IPS-20b (cell line): ENCODE measurements at regions not wholly inside any gene's neighbourhood (a gene's known extent, or its start where the extent isn't known, plus 50 kb on each side); places are given as distances from the start of the nearest gene placed in this dataset.

ENCODE experiments used
- H3K27ac ChIP-seq: one replicate; pipeline ENCODE4 v1.5.1; 2013; ENCODE audit warnings: low read length
- H3K27me3 ChIP-seq: 2 replicates; pipeline ENCODE4 v1.6.1; 2013; ENCODE audit warnings: mild to moderate bottlenecking, low read length, inconsistent platforms; ENCODE audit not compliant: insufficient read depth
- H3K36me3 ChIP-seq: 2 replicates; pipeline ENCODE4 v1.6.1; 2013; ENCODE audit warnings: low read depth, mild to moderate bottlenecking, inconsistent platforms, low read length, moderate library complexity; ENCODE audit not compliant: insufficient read depth
- H3K4me1 ChIP-seq: 2 replicates; pipeline ENCODE4 v1.6.1; 2013; ENCODE audit warnings: mild to moderate bottlenecking, control low read depth, inconsistent platforms, low read length, moderate library complexity; ENCODE audit not compliant: insufficient read depth
- H3K4me3 ChIP-seq: 2 replicates; pipeline ENCODE4 v1.5.1; 2013; ENCODE audit warnings: mild to moderate bottlenecking, low read length, inconsistent platforms
- H3K9ac ChIP-seq: 2 replicates; pipeline ENCODE4 v1.6.1; 2013; ENCODE audit warnings: low read depth, mild to moderate bottlenecking, inconsistent platforms, low read length, moderate library complexity
- H3K9me3 ChIP-seq: 2 replicates; pipeline ENCODE4 v1.6.1; 2013; ENCODE audit warnings: mild to moderate bottlenecking, low read depth, low read length, inconsistent platforms; ENCODE audit not compliant: insufficient read depth

DNA sequence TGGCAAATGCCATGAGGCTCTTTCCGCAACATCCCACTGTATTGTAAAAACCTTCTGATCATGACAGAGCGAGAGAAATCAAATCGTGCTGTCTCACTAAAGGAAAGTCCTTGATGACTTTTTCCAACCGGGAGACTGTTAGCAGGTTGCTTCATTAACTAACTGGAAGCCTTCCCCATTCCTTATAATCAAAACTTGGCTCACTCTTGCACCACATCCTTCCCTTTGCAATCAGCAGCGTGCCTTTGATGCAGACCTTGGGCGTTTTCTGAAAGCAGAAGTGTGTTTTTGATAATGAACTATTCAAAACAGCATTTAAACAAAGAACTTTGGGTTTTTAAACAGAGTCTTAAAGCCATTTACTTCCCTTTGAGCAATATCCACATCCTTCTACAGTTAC is 96.2 kb upstream of the CNR1 start:
- H3K9me3 ChIP-seq, result no peaks in the 10 kb centered on the region
- H3K36me3 ChIP-seq, result no peaks in the 10 kb centered on the region
- H3K27ac ChIP-seq, result no peak overlapping the region
- H3K9ac ChIP-seq, result no peak overlapping the region
- no peaks in the 10 kb centered on the region for H3K4me1 ChIP-seq
- H3K27me3 ChIP-seq, result no peaks in the 10 kb centered on the region
- no peak overlapping the region for H3K4me3 ChIP-seq

DNA sequence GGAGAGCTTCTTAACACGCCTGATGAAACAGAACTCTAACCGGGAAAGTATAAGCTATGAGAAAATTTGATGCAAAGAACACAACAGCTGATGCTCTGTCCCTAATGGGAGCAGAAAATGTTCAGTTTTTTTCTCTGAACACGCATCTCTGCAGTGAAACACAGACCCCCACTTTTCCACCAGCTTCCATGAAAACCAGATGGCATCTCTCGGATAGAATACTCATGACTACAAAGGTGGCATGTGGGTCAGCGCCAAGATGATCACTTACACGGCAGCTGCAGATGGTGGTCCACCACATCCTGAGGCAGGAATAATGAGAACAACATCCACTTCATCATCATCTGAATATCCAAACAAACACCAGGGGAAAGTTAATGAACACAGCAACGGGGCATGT is 85.2 kb upstream of the CNR1 start:
- Histone ChIP-seq H3K4me1 (no peaks in the 10 kb centered on the region), H3K9me3 (no peaks in the 10 kb centered on the region), H3K36me3 (no peaks in the 10 kb centered on the region), H3K27ac (no peak overlapping the region), H3K27me3 (no peaks in the 10 kb centered on the region), H3K4me3 (no peak overlapping the region), H3K9ac (no peak overlapping the region)

DNA sequence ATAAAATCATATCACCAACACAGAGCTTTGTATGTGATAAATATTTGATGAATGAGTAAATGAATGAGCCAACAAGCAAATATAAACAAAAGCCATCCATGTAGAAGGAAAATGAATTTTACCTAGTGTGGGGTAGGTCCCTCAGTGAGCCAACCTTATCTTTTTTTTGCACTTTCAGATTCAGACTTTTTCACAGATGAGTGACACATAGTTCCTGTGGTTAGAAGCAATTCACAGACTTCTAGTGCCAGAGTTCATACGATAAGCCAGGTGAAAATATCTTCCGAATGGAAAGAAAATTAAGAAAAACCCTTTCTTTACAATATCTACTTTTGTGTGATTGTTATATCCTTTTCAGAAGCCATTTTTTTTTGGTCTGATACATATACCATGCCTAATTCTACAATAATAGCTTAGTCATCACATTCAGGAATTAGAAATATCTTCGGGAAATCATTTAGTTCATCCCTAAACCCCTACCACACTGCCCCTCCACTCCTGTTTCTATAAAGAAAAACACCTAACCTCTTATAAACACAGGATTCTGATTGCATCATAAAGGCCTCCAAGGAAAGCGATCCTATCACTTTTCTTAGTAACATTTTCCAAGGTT is 82.7 kb upstream of the CNR1 start:
- H3K9ac ChIP-seq, result no peak overlapping the region
- no peak overlapping the region for H3K4me3 ChIP-seq
- no peak overlapping the region for H3K27ac ChIP-seq
- H3K27me3 ChIP-seq, result no peaks in the 10 kb centered on the region
- no peaks in the 10 kb centered on the region for H3K36me3 ChIP-seq
- H3K4me1 ChIP-seq, result no peaks in the 10 kb centered on the region
- H3K9me3 ChIP-seq, result no peaks in the 10 kb centered on the region

DNA sequence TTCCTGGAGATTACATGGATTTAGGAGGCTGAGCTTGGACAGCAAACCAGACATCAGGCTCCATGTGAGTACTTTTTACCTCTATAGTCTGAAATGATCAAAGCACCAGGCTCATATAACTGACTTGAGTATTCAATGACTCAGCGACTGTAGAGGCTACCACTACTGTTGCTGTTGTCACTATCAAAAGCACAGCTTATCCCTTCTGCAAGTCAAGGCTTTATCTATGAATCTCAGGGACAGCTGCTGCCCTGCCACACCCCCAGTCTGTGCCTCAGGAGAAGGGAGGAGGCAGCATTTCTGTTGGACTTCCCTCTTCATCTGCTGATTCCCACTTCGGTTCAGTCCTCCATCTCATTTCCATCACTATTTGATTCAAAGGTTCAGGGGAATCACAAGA is 80.5 kb upstream of the CNR1 start:
- no peak overlapping the region for H3K9ac ChIP-seq
- no peaks in the 10 kb centered on the region for H3K36me3 ChIP-seq
- no peaks in the 10 kb centered on the region; the same call in 1 of the 2 replicates for H3K9me3 ChIP-seq
- no peaks in the 10 kb centered on the region for H3K27me3 ChIP-seq
- H3K27ac ChIP-seq, result no peak overlapping the region
- no peaks in the 10 kb centered on the region for H3K4me1 ChIP-seq
- H3K4me3 ChIP-seq, result no peak overlapping the region

DNA sequence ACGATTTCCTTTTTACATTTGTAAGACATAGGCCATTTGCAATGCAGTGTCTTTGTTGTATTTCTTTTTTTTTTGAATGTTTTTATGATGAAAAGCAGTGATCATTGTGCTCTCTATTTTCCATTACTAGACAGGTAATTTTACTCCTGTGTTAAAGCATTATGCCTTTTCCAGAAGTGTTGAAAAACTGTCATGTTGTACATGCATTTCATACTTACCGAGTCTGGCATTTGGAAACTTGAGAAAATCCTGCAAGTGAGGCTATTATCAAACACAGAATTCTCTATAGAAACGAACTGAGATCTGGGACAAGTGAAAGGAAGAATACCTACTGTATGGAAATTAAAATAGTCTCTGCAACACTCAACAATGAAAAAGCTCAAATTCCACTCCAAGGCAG is 78.6 kb upstream of the CNR1 start:
- Histone ChIP-seq H3K27ac (no peak overlapping the region), H3K9ac (no peak overlapping the region), H3K36me3 (no peaks in the 10 kb centered on the region), H3K9me3 (no peaks in the 10 kb centered on the region; the same call in 1 of the 2 replicates), H3K27me3 (no peaks in the 10 kb centered on the region), H3K4me1 (no peaks in the 10 kb centered on the region), H3K4me3 (no peak overlapping the region)

DNA sequence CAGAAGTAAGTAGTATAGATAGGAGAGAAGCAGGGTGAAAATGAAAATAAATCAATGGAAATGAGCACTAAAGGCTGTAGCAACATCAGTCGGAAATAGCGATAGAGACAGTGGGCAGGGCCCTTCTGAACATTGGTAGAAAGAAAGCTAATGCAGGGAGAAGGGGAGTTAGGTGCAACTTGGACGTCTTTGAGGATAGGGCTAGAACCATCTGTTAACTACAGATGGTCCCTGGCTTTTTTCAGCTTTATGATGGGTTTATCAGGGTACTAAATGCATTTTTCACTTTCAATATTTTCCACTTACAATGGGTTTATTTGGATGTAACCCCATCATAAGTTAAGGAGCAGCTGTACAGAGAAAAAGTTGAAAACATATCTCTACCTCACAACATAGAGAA is 72.8 kb upstream of the CNR1 start:
- no peak overlapping the region for H3K9ac ChIP-seq
- H3K4me3 ChIP-seq, result no peak overlapping the region
- no peaks in the 10 kb centered on the region for H3K36me3 ChIP-seq
- no peak overlapping the region for H3K27ac ChIP-seq
- no peaks in the 10 kb centered on the region for H3K4me1 ChIP-seq
- no peaks in the 10 kb centered on the region; the same call in 1 of the 2 replicates for H3K9me3 ChIP-seq
- H3K27me3 ChIP-seq, result no peaks in the 10 kb centered on the region

DNA sequence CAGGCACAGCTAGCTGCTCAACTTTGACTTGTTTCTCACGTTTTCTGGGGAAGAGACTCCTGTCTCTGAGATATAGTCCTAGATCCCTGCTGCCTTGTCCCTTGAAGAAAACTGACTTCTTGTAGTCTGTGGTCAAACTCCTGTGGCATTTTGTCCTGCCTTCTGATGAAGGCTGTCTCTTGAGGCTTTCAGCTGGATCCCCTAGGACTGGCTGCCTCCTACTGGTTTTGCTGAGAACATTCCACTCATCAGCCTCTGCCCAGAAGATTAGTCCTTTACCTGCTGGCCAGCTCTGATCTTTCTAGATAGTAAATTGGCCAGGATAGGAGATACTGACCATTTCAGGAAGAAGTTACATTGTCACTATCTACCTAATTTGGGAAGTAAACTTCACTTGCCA is 71.9 kb upstream of the CNR1 start:
- no peak overlapping the region for H3K4me3 ChIP-seq

DNA sequence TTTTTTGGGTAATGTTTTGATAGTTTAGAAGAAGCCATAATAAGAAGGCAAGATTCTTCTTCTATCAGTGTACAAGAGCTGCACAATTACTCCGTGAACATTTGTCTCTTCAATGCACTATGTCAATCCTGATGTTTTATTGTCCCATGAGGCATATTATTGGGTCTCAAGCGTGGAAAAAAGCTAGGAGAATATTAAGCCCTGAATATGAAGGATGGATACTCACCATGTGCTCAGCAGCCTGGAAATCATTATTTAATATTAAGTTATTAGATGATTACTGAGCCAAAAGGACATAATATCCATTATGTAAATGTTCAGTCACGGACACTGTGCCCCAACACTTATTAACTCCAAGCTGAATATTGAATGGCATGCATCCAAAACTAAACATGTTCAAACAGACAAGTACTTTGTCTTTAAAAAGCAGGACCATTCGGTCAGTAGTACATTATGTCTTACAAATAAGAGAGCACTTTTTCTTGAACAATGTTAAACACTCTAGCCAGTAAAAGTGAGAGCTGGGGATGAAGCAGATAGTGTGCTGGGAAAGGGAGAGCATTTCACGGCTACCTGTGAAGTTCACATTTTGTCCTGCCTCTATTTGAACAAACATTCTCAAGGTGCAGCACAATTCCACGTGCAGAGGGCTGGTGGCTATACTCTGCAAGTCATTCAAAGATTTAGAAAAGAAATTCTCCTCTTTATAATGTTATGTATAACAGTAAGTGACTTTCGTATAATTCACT is 70.6 kb upstream of the CNR1 start:
- Histone ChIP-seq H3K9ac (no peak overlapping the region), H3K4me3 (no peak overlapping the region), H3K27me3 (no peaks in the 10 kb centered on the region), H3K9me3 (peaks cover 8% of the 10 kb centered on the region; the same call in 1 of the 2 replicates), H3K36me3 (no peaks in the 10 kb centered on the region), H3K27ac (no peak overlapping the region), H3K4me1 (no peaks in the 10 kb centered on the region)

More for the DNA sequence above, 71.9 kb upstream of the CNR1 start:
- Histone ChIP-seq H3K36me3 (no peaks in the 10 kb centered on the region), H3K27ac (no peak overlapping the region), H3K4me1 (no peaks in the 10 kb centered on the region), H3K9ac (no peak overlapping the region), H3K9me3 (peaks cover 3% of the 10 kb centered on the region; the same call in 1 of the 2 replicates), H3K27me3 (no peaks in the 10 kb centered on the region)

DNA sequence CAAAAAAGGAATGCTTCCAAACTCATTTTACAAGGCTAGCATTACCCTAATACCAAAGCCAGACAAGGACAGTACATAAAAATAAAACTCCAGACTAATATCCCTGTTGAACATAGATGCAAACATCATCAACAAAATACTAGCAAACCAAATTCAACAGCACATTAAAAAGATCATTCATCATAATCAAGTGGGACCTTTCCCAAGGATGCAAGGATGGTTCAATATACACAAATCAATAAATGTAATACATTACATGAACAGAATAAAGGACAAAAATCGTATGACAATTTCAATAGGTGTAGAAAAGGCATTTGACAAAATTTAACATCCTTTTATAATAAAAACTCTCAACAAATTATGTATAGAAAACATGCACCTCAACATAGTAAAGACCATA is 66.6 kb upstream of the CNR1 start:
- Histone ChIP-seq H3K4me1 (no peaks in the 10 kb centered on the region), H3K9me3 (peaks cover 8% of the 10 kb centered on the region; the same call in 1 of the 2 replicates), H3K9ac (no peak overlapping the region), H3K4me3 (no peak overlapping the region), H3K27ac (no peak overlapping the region), H3K27me3 (no peaks in the 10 kb centered on the region), H3K36me3 (no peaks in the 10 kb centered on the region)

DNA sequence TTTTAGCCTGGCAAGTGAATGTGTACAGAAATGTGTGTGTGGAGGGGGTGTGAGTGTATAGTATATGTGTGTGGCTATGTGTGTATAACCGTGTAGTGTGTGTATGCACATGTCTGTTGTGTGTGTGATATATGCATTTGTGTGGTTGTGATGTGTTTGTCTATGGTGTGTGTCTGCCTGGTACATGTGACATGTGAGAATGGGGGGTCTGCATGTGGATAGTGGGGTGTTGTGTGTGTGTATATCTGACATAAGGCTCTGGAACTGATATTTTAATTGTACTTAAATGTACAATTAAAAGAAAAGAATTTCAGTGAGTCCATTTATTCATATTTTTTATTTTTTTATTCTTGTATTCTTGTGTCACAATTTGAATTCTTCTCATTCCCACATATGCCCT is 57.2 kb upstream of the CNR1 start:
- Histone ChIP-seq H3K27me3 (no peaks in the 10 kb centered on the region), H3K9me3 (no peaks in the 10 kb centered on the region)

DNA sequence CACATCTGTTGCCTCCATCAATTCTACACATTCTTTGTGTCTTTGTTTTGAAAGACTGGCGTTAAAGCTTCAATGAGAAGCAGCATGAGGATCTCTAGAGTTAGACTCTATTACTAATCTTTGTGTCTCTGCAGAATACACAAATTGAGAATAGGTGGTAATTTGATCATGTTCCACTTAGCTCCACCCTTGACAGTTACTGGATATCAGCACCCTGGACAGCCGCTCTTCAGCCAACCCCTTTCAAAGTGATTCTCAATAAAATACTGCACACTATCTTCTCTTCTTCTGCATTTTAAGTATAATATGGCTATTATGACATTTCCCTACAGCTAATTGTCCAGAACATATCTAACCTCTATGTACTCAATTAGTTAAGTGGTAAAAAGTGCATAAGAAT is 54.3 kb upstream of the CNR1 start:
- Histone ChIP-seq H3K27ac (no peak overlapping the region), H3K27me3 (no peaks in the 10 kb centered on the region), H3K9ac (no peak overlapping the region), H3K9me3 (no peaks in the 10 kb centered on the region), H3K4me3 (no peak overlapping the region), H3K36me3 (no peaks in the 10 kb centered on the region), H3K4me1 (peaks cover 11% of the 10 kb centered on the region; the same call in 1 of the 2 replicates)

More for the DNA sequence above, 57.2 kb upstream of the CNR1 start:
- no peak overlapping the region for H3K4me3 ChIP-seq
- H3K27ac ChIP-seq, result no peak overlapping the region
- no peaks in the 10 kb centered on the region for H3K4me1 ChIP-seq
- no peaks in the 10 kb centered on the region for H3K36me3 ChIP-seq
- no peak overlapping the region for H3K9ac ChIP-seq

DNA sequence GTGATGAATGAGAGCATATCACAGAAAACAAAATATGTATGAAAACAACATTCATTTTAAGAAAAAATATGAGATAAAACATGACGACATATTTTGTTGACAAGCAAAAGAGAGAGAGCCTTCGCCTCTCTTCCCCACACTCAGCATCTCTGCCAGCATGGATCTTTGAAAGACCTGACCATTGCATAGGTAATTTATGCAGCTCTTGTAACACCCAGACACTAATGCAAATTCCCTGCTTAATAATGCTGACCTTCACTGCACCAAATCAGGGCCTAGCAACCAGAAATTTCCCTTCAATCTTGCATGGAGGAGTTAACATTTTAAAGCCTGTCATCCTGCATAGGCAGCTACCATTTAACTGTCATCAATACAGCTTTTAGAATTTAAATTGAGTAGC is 50.0 kb upstream of the CNR1 start:
- Histone ChIP-seq H3K9ac (no peak overlapping the region), H3K27ac (no peak overlapping the region), H3K4me3 (no peak overlapping the region), H3K27me3 (no peaks in the 10 kb centered on the region), H3K4me1 (peaks cover 20% of the 10 kb centered on the region; the same call in 1 of the 2 replicates), H3K36me3 (no peaks in the 10 kb centered on the region), H3K9me3 (no peaks in the 10 kb centered on the region)
